ENCODE measurements at regions not wholly inside any gene's neighbourhood (a gene's known extent, or its start where the extent isn't known, plus 50 kb on each side); places are given as distances from the start of the nearest gene placed in this dataset.

- no peak for TF ChIP-seq GATA2 (IDR thresholded peaks at IDR 0.05; ENCODE audit: low read depth, low read length)
- TF ChIP-seq GATA3 (IDR thresholded peaks at IDR 0.05; ENCODE audit: low read depth, low read length), result no peak
Measured at GRCh38 chr6:170180671-170181337, 110.1 kb downstream of the DLL1 start.

GRCh38 chr6:170179616-170180324, 111.1 kb downstream of the DLL1 start:
- no peak for TF ChIP-seq GATA2 (IDR thresholded peaks at IDR 0.05; ENCODE audit: low read depth, low read length)
- no peak for TF ChIP-seq GATA3 (IDR thresholded peaks at IDR 0.05; ENCODE audit: low read depth, low read length)

GRCh38 chr6:170178561-170179477, 112.1 kb downstream of the DLL1 start:
- no peak for TF ChIP-seq GATA3 (IDR thresholded peaks at IDR 0.05; ENCODE audit: low read depth, low read length)
- no peak for TF ChIP-seq GATA2 (IDR thresholded peaks at IDR 0.05; ENCODE audit: low read depth, low read length)

- TF ChIP-seq GATA2 (IDR thresholded peaks at IDR 0.05; ENCODE audit: low read depth, low read length) (no peak), GATA3 (IDR thresholded peaks at IDR 0.05; ENCODE audit: low read depth, low read length) (no peak)
Measured at GRCh38 chr6:170177772-170178560, 112.9 kb downstream of the DLL1 start.

DNA sequence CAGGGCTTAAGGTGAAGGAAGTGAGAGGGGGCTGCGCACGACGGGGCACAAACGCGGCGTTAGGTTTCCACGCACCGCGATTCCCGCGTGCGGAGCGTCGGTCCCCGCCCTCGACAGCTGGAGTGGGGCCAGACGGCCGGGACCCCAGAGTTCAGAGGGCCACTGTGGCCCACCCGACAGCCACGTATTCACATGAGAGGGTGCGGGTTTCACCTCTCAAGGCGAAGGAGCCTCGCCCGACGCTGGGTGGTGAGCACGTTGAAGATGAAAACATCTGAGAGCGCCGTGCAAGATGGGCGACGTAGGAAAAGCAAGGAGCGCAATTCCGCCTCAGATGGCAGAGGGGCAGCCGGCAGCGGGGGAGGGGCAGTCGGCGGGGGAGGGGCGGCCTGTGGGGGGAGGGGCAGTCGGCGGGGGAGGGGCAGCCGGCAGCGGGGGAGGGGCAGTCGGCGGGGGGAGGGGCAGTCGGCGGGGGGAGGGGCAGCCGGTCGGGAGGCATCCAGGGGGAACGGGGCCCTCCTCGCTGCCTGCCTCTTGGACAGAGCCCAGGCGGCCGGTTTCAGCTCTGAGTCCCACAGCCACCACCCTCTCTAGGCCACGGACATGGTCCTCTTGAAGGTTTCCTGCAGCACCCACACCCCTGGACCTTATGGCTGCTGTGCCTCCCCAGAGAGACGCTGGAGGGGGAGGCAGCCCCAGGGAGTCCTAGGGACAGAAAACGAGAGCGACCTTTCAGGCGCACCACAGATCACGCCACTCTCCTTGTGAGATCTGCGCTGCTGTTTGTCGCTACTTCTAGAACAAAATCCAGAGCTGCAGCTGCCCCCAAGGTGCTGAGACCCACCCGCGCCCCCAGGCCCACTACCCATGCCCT, 113.7 kb downstream of the DLL1 start:
- no peak for TF ChIP-seq GATA3 (IDR thresholded peaks at IDR 0.05; ENCODE audit: low read depth, low read length)
- TF ChIP-seq GATA2 (IDR thresholded peaks at IDR 0.05; ENCODE audit: low read depth, low read length), result no peak

GRCh38 chr6:170176136-170176897, 114.6 kb downstream of the DLL1 start:
- TF ChIP-seq GATA2 (IDR thresholded peaks at IDR 0.05; ENCODE audit: low read depth, low read length), result no peak
- no peak for TF ChIP-seq GATA3 (IDR thresholded peaks at IDR 0.05; ENCODE audit: low read depth, low read length)

GRCh38 chr6:170175644-170176135, 115.2 kb downstream of the DLL1 start:
- TF ChIP-seq GATA3 (IDR thresholded peaks at IDR 0.05; ENCODE audit: low read depth, low read length) (no peak), GATA2 (IDR thresholded peaks at IDR 0.05; ENCODE audit: low read depth, low read length) (no peak)

- no peak for TF ChIP-seq GATA2 (IDR thresholded peaks at IDR 0.05; ENCODE audit: low read depth, low read length)
- no peak for TF ChIP-seq GATA3 (IDR thresholded peaks at IDR 0.05; ENCODE audit: low read depth, low read length)
Measured at GRCh38 chr6:170174771-170175643, 115.9 kb downstream of the DLL1 start.

DNA sequence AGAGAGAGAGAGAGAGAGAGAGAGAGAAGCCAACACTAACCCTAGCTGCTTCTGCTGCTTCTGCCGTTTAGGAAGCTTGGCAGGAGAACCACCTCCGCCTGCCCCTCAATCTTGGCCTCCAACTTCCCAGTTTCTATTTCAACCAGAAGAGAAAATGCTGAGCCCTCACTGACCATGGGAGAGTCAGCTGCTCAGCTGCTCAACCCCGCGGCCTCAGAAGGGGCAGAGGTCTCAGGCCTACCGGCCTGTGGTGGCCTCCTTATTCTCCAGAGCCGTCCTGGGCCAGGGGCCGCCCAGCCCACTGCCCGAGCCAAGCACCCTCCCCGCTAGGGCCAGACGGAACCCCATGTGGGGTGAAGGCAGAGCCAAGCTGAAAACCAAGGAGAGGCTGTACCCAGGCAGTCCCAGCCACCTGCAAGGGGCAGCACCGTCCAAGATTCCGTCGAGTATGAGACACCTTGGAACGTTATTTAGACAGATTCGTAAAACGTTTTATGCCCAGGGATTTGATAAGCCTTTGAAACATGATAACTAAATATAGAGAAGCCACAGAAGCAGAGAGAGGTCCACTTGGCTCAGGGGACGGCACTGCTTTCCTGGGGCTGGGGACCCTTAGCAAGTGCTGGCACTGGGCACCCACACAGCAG, 116.6 kb downstream of the DLL1 start:
- TF ChIP-seq GATA3 (IDR thresholded peaks at IDR 0.05; ENCODE audit: low read depth, low read length) (no peak), GATA2 (IDR thresholded peaks at IDR 0.05; ENCODE audit: low read depth, low read length) (no peak)

DNA sequence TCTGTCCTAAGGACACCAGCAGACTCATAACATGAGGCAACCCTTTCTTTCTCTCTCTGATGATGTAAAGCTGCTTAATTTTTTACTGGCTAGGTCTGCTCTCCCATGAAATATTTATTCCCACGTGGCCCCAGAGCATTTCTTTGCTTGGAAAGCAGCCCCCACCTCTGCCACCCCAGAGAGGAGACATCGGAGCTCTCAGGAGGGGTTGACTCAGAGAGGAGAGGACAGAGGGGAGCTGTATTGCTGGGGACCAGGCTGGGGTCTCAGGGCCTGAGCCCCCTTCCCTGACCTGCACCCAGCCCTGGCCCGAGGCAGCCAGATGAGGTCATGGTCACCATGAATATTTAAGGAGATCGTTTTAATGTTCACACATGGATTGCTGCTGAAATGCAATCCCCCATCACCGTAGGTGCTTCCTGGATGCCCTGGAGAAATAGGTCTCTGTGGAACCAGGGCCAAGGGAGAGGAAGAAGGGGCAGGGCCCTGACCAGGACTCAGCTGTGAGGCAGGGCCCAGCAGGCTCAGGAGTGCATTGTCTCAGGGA, 117.5 kb downstream of the DLL1 start:
- TF ChIP-seq GATA3 (IDR thresholded peaks at IDR 0.05; ENCODE audit: low read depth, low read length) (no peak), GATA2 (IDR thresholded peaks at IDR 0.05; ENCODE audit: low read depth, low read length) (no peak)
